Right lobe of liver (tissue), 6 donors: ENCODE measurements at regions not wholly inside any gene's neighbourhood (a gene's known extent, or its start where the extent isn't known, plus 50 kb on each side); places are given as distances from the start of the nearest gene placed in this dataset.

Source experiments
- ATAC-seq, 4 donors: fragments of 200-7000 bp; cut with Tn5 transposase; one replicate each; pipeline ENCODE4 v1.9.1; 2020; ENCODE audit warnings: mild to moderate bottlenecking in 4 of 4, moderate library complexity in 4 of 4
- DNase-seq, 3 donors: peaks; one replicate each; pipeline ENCODE4 v3.0.0-alpha.2; 2020
- H3K27ac ChIP-seq, 3 donors: fragments of 200-600 bp; one replicate each; pipeline ENCODE4 v1.8.0; 2022
- H3K27me3 ChIP-seq, 2 donors: fragments of 200-600 bp; one replicate each; pipeline ENCODE4 v1.8.0; 2022
- H3K36me3 ChIP-seq, 4 donors: fragments of 200-600 bp; sonication (generic) in 1 of 4; one replicate each; pipeline versions ENCODE4 v1.5.1 to v1.8.0; 2017 to 2022; ENCODE audit warnings: control low read depth in 1 of 4
- H3K4me1 ChIP-seq, 4 donors: fragments of 200-600 bp; sonication (generic) in 1 of 4; one replicate each; pipeline versions ENCODE4 v1.5.1 to v1.8.0; 2017 to 2022; ENCODE audit warnings: control low read depth in 1 of 4
- H3K4me3 ChIP-seq, 3 donors: fragments of 200-600 bp; one replicate each; pipeline ENCODE4 v1.8.0; 2022
- H3K9me3 ChIP-seq, 4 donors: fragments of 200-600 bp; sonication (generic) in 1 of 4; one replicate each; pipeline versions ENCODE4 v1.5.1 to v1.8.0; 2017 to 2022; ENCODE audit warnings: control low read depth in 1 of 4
- CTCF ChIP-seq, 4 donors: fragments of 200-600 bp in 3 of 4; fragments of 450-650 bp in 1 of 4; IDR thresholded peaks; one replicate each; pipeline versions ENCODE4 v1.5.1 to v1.8.0; 2016 to 2022; ENCODE audit warnings: antibody characterized with exemption in 4 of 4, mild to moderate bottlenecking in 2 of 4
- POLR2A ChIP-seq: fragments of 450-650 bp; IDR thresholded peaks from one replicate; pipeline ENCODE4 v1.6.1; 2017; ENCODE audit warnings: antibody characterized with exemption, mild to moderate bottlenecking
- WGBS: methylation state at CpG from one replicate; pipeline ENCODE4 v1.1.6; 2018; ENCODE audit warnings: low coverage, low lambda C conversion rate; ENCODE audit not compliant: insufficient coverage; ENCODE audit errors: missing lambda C conversion rate; 5-methylcytosine and 5-hydroxymethylcytosine counted together
- intact Hi-C, 2 donors: fragments of 100-400 bp; cut with DNase I; formaldehyde crosslinking; loops; one replicate each; pipeline versions ENCODE4 v1.11.2 to v1.14.1; 2022
- donor health status: DM: no; HTN: yes; CAD: no.
- donor health status: DM: no; HTN: no; CAD: no.
- donor health status: DM: no; HTN: no; CAD: no.
- donor health status: DM: no; HTN: yes; CAD: no.
- donor health status: DM: no; HTN: yes; CAD: no.

GRCh38 chr1:38558500-38559445 is 300.8 kb downstream of the RRAGC start:
- DNase-seq = no peak
- Histone ChIP-seq H3K27me3 (peaks cover 0 to 5% of the 10 kb centered on the region in 2 donors), H3K4me3 (no peak overlapping the region), H3K36me3 (no peaks in the 10 kb centered on the region), H3K9me3 (no peaks in the 10 kb centered on the region), H3K4me1 (no peaks in the 10 kb centered on the region), H3K27ac (no peak overlapping the region)
- TF ChIP-seq POLR2A (no peak), CTCF (IDR thresholded peaks at IDR 0.05) (no peak)
- no peak for ATAC-seq
- intact Hi-C loops = no loop called here
- WGBS = 33% methylated on average over 13 of the region's 23 CpGs

- TF ChIP-seq CTCF (IDR thresholded peaks at IDR 0.05) (no peak), POLR2A (no peak)
- peaks cover 0 to 5% of the 10 kb centered on the region in 2 donors for H3K27me3 ChIP-seq
- no peak for DNase-seq
- H3K4me3 ChIP-seq = no peak overlapping the region
- no peak for ATAC-seq
- WGBS = 80% methylated on average over 4 of the region's 8 CpGs
- H3K9me3 ChIP-seq = no peaks in the 10 kb centered on the region
- no peak overlapping the region for H3K27ac ChIP-seq
- no peaks in the 10 kb centered on the region for H3K36me3 ChIP-seq
- no peaks in the 10 kb centered on the region for H3K4me1 ChIP-seq
- intact Hi-C loops = no loop called here
Observed at GRCh38 chr1:38558055-38558454, 301.5 kb downstream of the RRAGC start.

- intact Hi-C loops = no loop called here
- DNase-seq = no peak
- no peaks in the 10 kb centered on the region for H3K36me3 ChIP-seq
- 29% methylated on average over 1 of the region's 1 CpG for WGBS
- no peak for TF ChIP-seq POLR2A
- no peak for TF ChIP-seq CTCF (IDR thresholded peaks at IDR 0.05)
- no peak for ATAC-seq
- H3K27ac ChIP-seq = no peak overlapping the region
- H3K27me3 ChIP-seq = no peaks in the 10 kb centered on the region
- no peaks in the 10 kb centered on the region for H3K4me1 ChIP-seq
- H3K4me3 ChIP-seq = no peak overlapping the region
- no peaks in the 10 kb centered on the region for H3K9me3 ChIP-seq
Observed at GRCh38 chr1:38555594-38555993, 304.0 kb downstream of the RRAGC start.

- H3K4me1 ChIP-seq = no peaks in the 10 kb centered on the region
- WGBS = 57% methylated on average over 3 of the region's 3 CpGs
- no peak for DNase-seq
- ATAC-seq = no peak
- no peaks in the 10 kb centered on the region for H3K27me3 ChIP-seq
- no peak overlapping the region for H3K27ac ChIP-seq
- no peaks in the 10 kb centered on the region for H3K36me3 ChIP-seq
- no peak overlapping the region for H3K4me3 ChIP-seq
- intact Hi-C loops = no loop called here
- TF ChIP-seq CTCF (IDR thresholded peaks at IDR 0.05) (no peak), POLR2A (no peak)
- H3K9me3 ChIP-seq = no peaks in the 10 kb centered on the region
Observed at GRCh38 chr1:38555130-38555529, 304.4 kb downstream of the RRAGC start.
